Hematopoietic multipotent progenitor cell treated with erythropoietin and hydrocortisone succinate and interleukin-3 and kit ligand, for 8 days (in vitro differentiated cells): ENCODE measurements at regions not wholly inside any gene's neighbourhood (a gene's known extent, or its start where the extent isn't known, plus 50 kb on each side); places are given as distances from the start of the nearest gene placed in this dataset.
"Not testable (repeated sequence)": the region's sequence is repeated elsewhere in the genome, so short reads cannot be mapped to it uniquely, and the experiment has no call there.

Source experiments
- DNase-seq: peaks from one replicate; pipeline ENCODE4 v3.0.0-alpha.2; 2015

- DNase-seq = no peak
Measured at GRCh38 chr7:91473619-91474018, 209.4 kb downstream of the FZD1 start.

- no peak for DNase-seq
Measured at GRCh38 chr7:91474074-91474473, 209.8 kb downstream of the FZD1 start.

GRCh38 chr7:91480470-91480869, 216.2 kb downstream of the FZD1 start:
- not testable (repeated sequence) for DNase-seq

- DNase-seq = no peak
Measured at GRCh38 chr7:91491868-91492267, 227.6 kb downstream of the FZD1 start.

GRCh38 chr7:91492317-91492716, 228.1 kb downstream of the FZD1 start:
- DNase-seq = no peak

GRCh38 chr7:91492773-91493172, 228.5 kb downstream of the FZD1 start:
- no peak for DNase-seq

- no peak for DNase-seq
Measured at GRCh38 chr7:91494450-91494849, 230.2 kb downstream of the FZD1 start.

GRCh38 chr7:91496251-91496820, 232.1 kb downstream of the FZD1 start:
- DNase-seq = no peak

GRCh38 chr7:91497277-91497676, 233.0 kb downstream of the FZD1 start:
- not testable (repeated sequence) for DNase-seq

- DNase-seq = peak; percentile 9
Measured at GRCh38 chr7:91503934-91504555, 239.8 kb downstream of the FZD1 start.

GRCh38 chr7:91504919-91505318, 240.7 kb downstream of the FZD1 start:
- no peak for DNase-seq

- DNase-seq = not testable (repeated sequence)
Measured at GRCh38 chr7:91506966-91507365, 242.7 kb downstream of the FZD1 start.

- not testable (repeated sequence) for DNase-seq
Measured at GRCh38 chr7:91511861-91512260, 247.6 kb downstream of the FZD1 start.

GRCh38 chr7:91512958-91513357, 248.7 kb downstream of the FZD1 start:
- no peak for DNase-seq

- no peak for DNase-seq
Measured at GRCh38 chr7:91514591-91514990, 250.4 kb downstream of the FZD1 start.

- DNase-seq = no peak
Measured at GRCh38 chr7:91515961-91516360, 251.7 kb downstream of the FZD1 start.

- no peak for DNase-seq
Measured at GRCh38 chr7:91517201-91517785, 253.1 kb downstream of the FZD1 start.

- no peak for DNase-seq
Measured at GRCh38 chr7:91518058-91518457, 253.8 kb downstream of the FZD1 start.

- DNase-seq = no peak
Measured at GRCh38 chr7:91519241-91520158, 255.3 kb downstream of the FZD1 start.

- no peak for DNase-seq
Measured at GRCh38 chr7:91520645-91521044, 256.4 kb downstream of the FZD1 start.

GRCh38 chr7:91526404-91526803, 262.2 kb downstream of the FZD1 start:
- no peak for DNase-seq

- no peak for DNase-seq
Measured at GRCh38 chr7:91527460-91527859, 263.2 kb downstream of the FZD1 start.

GRCh38 chr7:91533996-91534395, 269.8 kb downstream of the FZD1 start:
- no peak for DNase-seq
